HEK293 (cell line): ENCODE measurements at regions not wholly inside any gene's neighbourhood (a gene's known extent, or its start where the extent isn't known, plus 50 kb on each side); places are given as distances from the start of the nearest gene placed in this dataset.

Experiments used
- ATF2 ChIP-seq: fragments of 450-650 bp; formaldehyde crosslinking; IDR thresholded peaks from 2 replicates; pipeline ENCODE4 v1.5.1; 2016; ENCODE audit warnings: missing biosample characterization, missing genetic modification characterization, low read depth
- CTCF ChIP-seq: fragments of 450-650 bp; formaldehyde crosslinking; IDR thresholded peaks from 2 replicates; pipeline ENCODE4 v1.5.1; 2016; ENCODE audit warnings: missing biosample characterization, missing genetic modification characterization
- SP2 ChIP-seq: fragments of 450-650 bp; formaldehyde crosslinking; IDR thresholded peaks from 2 replicates; pipeline ENCODE4 v1.5.1; 2016; ENCODE audit warnings: missing biosample characterization, missing genetic modification characterization
- ZBTB1 ChIP-seq: fragments of 450-650 bp; formaldehyde crosslinking; IDR thresholded peaks from 2 replicates; pipeline ENCODE4 v1.5.1; 2016; ENCODE audit warnings: missing biosample characterization, missing genetic modification characterization
- ZBTB11 ChIP-seq: fragments of 450-650 bp; formaldehyde crosslinking; conservative IDR thresholded peaks from 2 replicates; pipeline ENCODE4 v1.5.1; 2016; ENCODE audit warnings: low read depth, missing biosample characterization, missing genetic modification characterization
- ZNF24 ChIP-seq: fragments of 450-650 bp; formaldehyde crosslinking; IDR thresholded peaks from 2 replicates; pipeline ENCODE4 v1.5.1; 2016; ENCODE audit warnings: missing biosample characterization, missing genetic modification characterization
- ZNF501 ChIP-seq: fragments of 450-650 bp; formaldehyde crosslinking; IDR thresholded peaks from 2 replicates; pipeline ENCODE4 v1.5.1; 2016; ENCODE audit warnings: missing biosample characterization, missing genetic modification characterization
- ZNF623 ChIP-seq: fragments of 450-650 bp; formaldehyde crosslinking; IDR thresholded peaks from 2 replicates; pipeline ENCODE4 v1.5.1; 2016; ENCODE audit warnings: missing biosample characterization, missing genetic modification characterization
- ZNF624 ChIP-seq: fragments of 450-650 bp; formaldehyde crosslinking; IDR thresholded peaks from 2 replicates; pipeline ENCODE4 v1.5.1; 2017; ENCODE audit warnings: missing biosample characterization, missing genetic modification characterization
- ZNF639 ChIP-seq: fragments of 450-650 bp; formaldehyde crosslinking; IDR thresholded peaks from 2 replicates; pipeline ENCODE4 v1.5.1; 2016; ENCODE audit warnings: missing biosample characterization, missing genetic modification characterization
- ZNF692 ChIP-seq: fragments of 450-650 bp; formaldehyde crosslinking; IDR thresholded peaks from 2 replicates; pipeline ENCODE4 v1.5.1; 2016; ENCODE audit warnings: missing biosample characterization, missing genetic modification characterization

GRCh38 chr2:217444932-217445331, 557.9 kb downstream of the TNS1 start:
- TF ChIP-seq ZNF24 (no peak), CTCF (tag by site-specific recombination) (no peak), ZNF501 (tag by site-specific recombination) (no peak), ZBTB11 (no peak), SP2 (tag by site-specific recombination) (no peak), ZNF623 (tag by site-specific recombination) (no peak), ATF2 (no peak), ZNF639 (tag by site-specific recombination) (no peak), ZNF692 (no peak), ZBTB1 (tag by site-specific recombination) (no peak), ZNF624 (tag by site-specific recombination) (no peak)
